CD1c-positive myeloid dendritic cell (primary cell): ENCODE measurements at regions not wholly inside any gene's neighbourhood (a gene's known extent, or its start where the extent isn't known, plus 50 kb on each side); places are given as distances from the start of the nearest gene placed in this dataset.
A peak's percentile ranks its signal among the peaks of the same experiment; 100 is the strongest.

Experiments used
- DNase-seq: peaks from one replicate; pipeline ENCODE4 v3.0.0-alpha.2; 2016; ENCODE audit errors: extremely low spot score

- DNase-seq: no peak
These were observed 89.1 kb downstream of the BBS10 start for GRCh38 chr12:76259106-76259505.

- no peak for DNase-seq
These were observed 91.3 kb downstream of the BBS10 start for GRCh38 chr12:76256904-76257303.

GRCh38 chr12:76256321-76256720 is 91.9 kb downstream of the BBS10 start:
- no peak for DNase-seq

- no peak for DNase-seq
These were observed 92.5 kb downstream of the BBS10 start for GRCh38 chr12:76255692-76256091.

GRCh38 chr12:76255281-76255680 is 92.9 kb downstream of the BBS10 start:
- DNase-seq: no peak

- DNase-seq: no peak
These were observed 96.2 kb downstream of the BBS10 start for GRCh38 chr12:76252031-76252430.

GRCh38 chr12:76250256-76250655 is 98.0 kb downstream of the BBS10 start:
- no peak for DNase-seq

GRCh38 chr12:76249501-76249900 is 98.7 kb downstream of the BBS10 start:
- DNase-seq: no peak

GRCh38 chr12:76247992-76248391 is 100.2 kb downstream of the BBS10 start:
- no peak for DNase-seq

GRCh38 chr12:76247026-76247646 is 101.1 kb downstream of the BBS10 start:
- DNase-seq: no peak

GRCh38 chr12:76246611-76247010 is 101.6 kb downstream of the BBS10 start:
- no peak for DNase-seq

- DNase-seq: no peak
These were observed 103.9 kb downstream of the BBS10 start for GRCh38 chr12:76244300-76244699.

- no peak for DNase-seq
These were observed 105.2 kb downstream of the BBS10 start for GRCh38 chr12:76242813-76243550.

GRCh38 chr12:76241371-76241770 is 106.8 kb downstream of the BBS10 start:
- no peak for DNase-seq

GRCh38 chr12:76240281-76240680 is 107.9 kb downstream of the BBS10 start:
- DNase-seq: no peak

GRCh38 chr12:76238688-76239087 is 109.5 kb downstream of the BBS10 start:
- no peak for DNase-seq

GRCh38 chr12:76237086-76237701 is 111.0 kb downstream of the BBS10 start:
- DNase-seq: no peak

- no peak for DNase-seq
These were observed 111.6 kb downstream of the BBS10 start for GRCh38 chr12:76236640-76237039.

- DNase-seq: no peak
These were observed 113.5 kb downstream of the BBS10 start for GRCh38 chr12:76234741-76235140.

GRCh38 chr12:76232013-76232412 is 116.2 kb downstream of the BBS10 start:
- no peak for DNase-seq

GRCh38 chr12:76226956-76227355 is 121.3 kb downstream of the BBS10 start:
- DNase-seq: no peak

- DNase-seq: peak; percentile 13
These were observed 121.8 kb downstream of the BBS10 start for GRCh38 chr12:76226397-76226796.

- no peak for DNase-seq
These were observed 124.3 kb downstream of the BBS10 start for GRCh38 chr12:76223869-76224268.
